ENCODE measurements at regions not wholly inside any gene's neighbourhood (a gene's known extent, or its start where the extent isn't known, plus 50 kb on each side); places are given as distances from the start of the nearest gene placed in this dataset.

- TF ChIP-seq FOXM1 (IDR thresholded peaks at IDR 0.05; ENCODE audit: borderline replicate concordance, low read depth): no peak
- TF ChIP-seq USF1 (IDR thresholded peaks at IDR 0.05): no peak
- no peak for TF ChIP-seq CREB1 (IDR thresholded peaks at IDR 0.05; ENCODE audit: low read depth)
- no peak for TF ChIP-seq TCF12 (IDR thresholded peaks at IDR 0.05; ENCODE audit: low read depth)
- TF ChIP-seq TEAD4 (IDR thresholded peaks at IDR 0.05): no peak
- TF ChIP-seq TAF1 (IDR thresholded peaks at IDR 0.05; ENCODE audit: low read depth): no peak
- TF ChIP-seq ZBTB7A (IDR thresholded peaks at IDR 0.05; ENCODE audit: low read depth): no peak
- no peak for TF ChIP-seq CEBPB (IDR thresholded peaks at IDR 0.05)
- TF ChIP-seq RAD21 (IDR thresholded peaks at IDR 0.05; ENCODE audit: low read depth): no peak
Observed at GRCh38 chr10:6885284-6885683, 305.2 kb upstream of the PRKCQ start.

GRCh38 chr10:6881987-6882386, 301.9 kb upstream of the PRKCQ start:
- TF ChIP-seq EGR1 (IDR thresholded peaks at IDR 0.05): no peak
- no peak for TF ChIP-seq NFIC (IDR thresholded peaks at IDR 0.05)
- no peak for TF ChIP-seq ZBTB7A (IDR thresholded peaks at IDR 0.05; ENCODE audit: low read depth)
- TF ChIP-seq EP300 (IDR thresholded peaks at IDR 0.05; ENCODE audit: borderline replicate concordance): no peak
- no peak for TF ChIP-seq TEAD4 (IDR thresholded peaks at IDR 0.05)
- TF ChIP-seq YY1 (IDR thresholded peaks at IDR 0.05; ENCODE audit: low read depth): no peak
- no peak for TF ChIP-seq FOXM1 (IDR thresholded peaks at IDR 0.05; ENCODE audit: borderline replicate concordance, low read depth)
- TF ChIP-seq CEBPB (IDR thresholded peaks at IDR 0.05): no peak
- TF ChIP-seq RAD21 (IDR thresholded peaks at IDR 0.05; ENCODE audit: low read depth): no peak
- no peak for TF ChIP-seq TCF12 (IDR thresholded peaks at IDR 0.05; ENCODE audit: low read depth)
- TF ChIP-seq USF1 (IDR thresholded peaks at IDR 0.05): no peak
- TF ChIP-seq REST (IDR thresholded peaks at IDR 0.05; ENCODE audit: low read depth): no peak
- no peak for TF ChIP-seq TAF1 (IDR thresholded peaks at IDR 0.05; ENCODE audit: low read depth)

- TF ChIP-seq YY1 (IDR thresholded peaks at IDR 0.05; ENCODE audit: low read depth) (no peak), CREB1 (IDR thresholded peaks at IDR 0.05; ENCODE audit: low read depth) (no peak), MAX (IDR thresholded peaks at IDR 0.05) (no peak), RAD21 (IDR thresholded peaks at IDR 0.05; ENCODE audit: low read depth) (no peak), TCF12 (IDR thresholded peaks at IDR 0.05; ENCODE audit: low read depth) (no peak), USF1 (IDR thresholded peaks at IDR 0.05) (no peak), EP300 (IDR thresholded peaks at IDR 0.05; ENCODE audit: borderline replicate concordance) (no peak), EGR1 (IDR thresholded peaks at IDR 0.05) (no peak), REST (IDR thresholded peaks at IDR 0.05; ENCODE audit: low read depth) (no peak), ZBTB7A (IDR thresholded peaks at IDR 0.05; ENCODE audit: low read depth) (no peak)
Observed at GRCh38 chr10:6877722-6878392, 297.8 kb upstream of the PRKCQ start.

GRCh38 chr10:6877336-6877721, 297.3 kb upstream of the PRKCQ start:
- TF ChIP-seq CEBPB (IDR thresholded peaks at IDR 0.05) (no peak), EP300 (IDR thresholded peaks at IDR 0.05; ENCODE audit: borderline replicate concordance) (no peak), YY1 (IDR thresholded peaks at IDR 0.05; ENCODE audit: low read depth) (no peak), TAF1 (IDR thresholded peaks at IDR 0.05; ENCODE audit: low read depth) (no peak), RAD21 (IDR thresholded peaks at IDR 0.05; ENCODE audit: low read depth) (no peak), FOXM1 (IDR thresholded peaks at IDR 0.05; ENCODE audit: borderline replicate concordance, low read depth) (no peak), TCF12 (IDR thresholded peaks at IDR 0.05; ENCODE audit: low read depth) (no peak), NFIC (IDR thresholded peaks at IDR 0.05) (no peak), TEAD4 (IDR thresholded peaks at IDR 0.05) (no peak), CREB1 (IDR thresholded peaks at IDR 0.05; ENCODE audit: low read depth) (no peak), EGR1 (IDR thresholded peaks at IDR 0.05) (no peak), MAX (IDR thresholded peaks at IDR 0.05) (no peak), ZBTB7A (IDR thresholded peaks at IDR 0.05; ENCODE audit: low read depth) (no peak), USF1 (IDR thresholded peaks at IDR 0.05) (no peak), REST (IDR thresholded peaks at IDR 0.05; ENCODE audit: low read depth) (no peak)

Data from Ishikawa (cell line).